ENCODE measurements at regions not wholly inside any gene's neighbourhood (a gene's known extent, or its start where the extent isn't known, plus 50 kb on each side); places are given as distances from the start of the nearest gene placed in this dataset.
A peak's percentile ranks its signal among the peaks of the same experiment; 100 is the strongest.
"Not testable (repeated sequence)": the region's sequence is repeated elsewhere in the genome, so short reads cannot be mapped to it uniquely, and the experiment has no call there.

GRCh38 chr10:133689897-133690296, 63.3 kb upstream of the FRG2B start:
- H3K27ac ChIP-seq (replicated peaks); H3K27me3 ChIP-seq (ENCODE audit: insufficient read depth, poor library complexity, severe bottlenecking); H3K4me3 ChIP-seq (replicated peaks; ENCODE audit: insufficient read depth, low read length): not testable (repeated sequence)
- peak in 1 of 2 experiments; percentile 18 for DNase-seq (ENCODE audit: low read depth in 1 of 2, low spot score in 1 of 2)

DNA sequence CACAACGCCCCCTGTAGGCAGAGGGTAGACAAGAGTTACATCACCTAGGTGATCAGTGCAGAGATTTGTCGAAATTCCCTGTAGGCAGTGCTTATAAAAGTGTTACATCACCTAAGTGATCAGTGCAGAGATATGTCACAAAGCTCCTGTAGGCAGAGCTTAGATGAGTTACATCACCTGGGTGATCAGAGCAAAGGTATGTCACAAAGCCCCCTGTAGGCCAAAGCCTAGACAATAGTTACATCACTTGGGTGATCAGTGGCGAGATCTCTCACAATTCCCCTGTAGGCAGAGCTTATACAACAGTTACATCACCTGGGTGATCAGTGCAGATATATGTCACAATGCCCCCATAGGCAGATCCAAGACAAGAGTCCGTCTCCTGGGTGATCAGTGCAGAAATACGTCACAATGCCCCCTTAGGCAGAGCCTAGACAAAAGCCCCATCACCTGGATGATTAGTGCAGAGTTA, 61.9 kb upstream of the FRG2B start:
- H3K27me3 ChIP-seq (ENCODE audit: insufficient read depth, poor library complexity, severe bottlenecking); H3K4me3 ChIP-seq (replicated peaks; ENCODE audit: insufficient read depth, low read length): not testable (repeated sequence)

DNA sequence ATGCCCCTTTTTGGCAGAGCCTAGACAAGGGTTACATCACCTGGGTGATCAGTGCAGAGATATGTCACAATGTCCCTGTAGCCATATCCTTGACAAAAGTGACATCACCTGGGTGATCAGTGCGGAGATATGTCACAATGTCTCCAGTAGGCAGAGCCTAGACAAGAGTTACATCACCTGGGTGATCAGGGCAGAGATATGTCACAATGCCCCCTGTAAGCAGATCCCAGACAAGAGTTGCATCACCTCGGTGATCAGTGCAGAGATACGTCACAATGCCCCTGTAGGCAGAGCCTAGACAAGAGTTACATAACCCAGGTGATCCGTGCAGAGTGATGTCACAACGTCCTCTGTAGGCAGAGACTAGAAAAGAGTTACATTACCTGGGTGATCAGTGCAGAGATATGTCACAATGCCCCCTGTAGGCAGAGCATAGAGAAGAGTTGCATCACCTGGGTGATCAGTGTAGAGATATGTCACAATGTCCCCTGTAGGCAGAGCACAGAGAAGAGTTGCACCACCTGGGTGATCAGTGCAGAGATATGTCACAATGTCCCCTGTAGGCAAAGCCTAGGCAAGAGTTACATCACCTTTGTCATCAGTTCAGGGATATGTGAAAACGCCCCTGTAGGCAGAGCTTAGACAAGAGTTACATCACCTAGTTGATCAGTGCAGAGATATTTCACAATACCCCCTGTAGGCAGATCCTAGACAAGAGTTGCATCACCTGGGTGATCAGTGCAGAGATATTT, 61.3 kb upstream of the FRG2B start:
- H3K27me3 ChIP-seq (ENCODE audit: insufficient read depth, poor library complexity, severe bottlenecking); H3K4me3 ChIP-seq (replicated peaks; ENCODE audit: insufficient read depth, low read length); H3K27ac ChIP-seq (replicated peaks); DNase-seq (ENCODE audit: low read depth in 1 of 2, low spot score in 1 of 2): not testable (repeated sequence)

More for the DNA sequence above, 61.9 kb upstream of the FRG2B start:
- H3K27ac ChIP-seq (replicated peaks); DNase-seq (ENCODE audit: low read depth in 1 of 2, low spot score in 1 of 2): not testable (repeated sequence)

GRCh38 chr10:133686992-133687391, 60.4 kb upstream of the FRG2B start:
- not testable (repeated sequence) for H3K27ac ChIP-seq (replicated peaks); H3K4me3 ChIP-seq (replicated peaks; ENCODE audit: insufficient read depth, low read length); DNase-seq (ENCODE audit: low read depth in 1 of 2, low spot score in 1 of 2); H3K27me3 ChIP-seq (ENCODE audit: insufficient read depth, poor library complexity, severe bottlenecking)
